NCI-H1417 (cell line): ENCODE measurements at regions not wholly inside any gene's neighbourhood (a gene's known extent, or its start where the extent isn't known, plus 50 kb on each side); places are given as distances from the start of the nearest gene placed in this dataset.
A peak's percentile ranks its signal among the peaks of the same experiment; 100 is the strongest.

ENCODE experiments used
- DNase-seq, 3 experiments: peaks; one replicate each; lab custom pipeline; 2025; lab: John Stamatoyannopoulos, UW

GRCh38 chr13:77381059-77381458, 54.2 kb upstream of the MYCBP2 start:
- no peak for DNase-seq

GRCh38 chr13:77379508-77379907, 52.6 kb upstream of the MYCBP2 start:
- DNase-seq, result peak in 1 of 3 experiments; percentile 38

- peak in 2 of 3 experiments; percentile 60 to 91 for DNase-seq
Observed at GRCh38 chr13:77378662-77379061, 51.8 kb upstream of the MYCBP2 start.

- DNase-seq, result no peak
Observed at GRCh38 chr13:77377016-77377415, 50.1 kb upstream of the MYCBP2 start.
